Amniotic epithelial cell (primary cell): ENCODE measurements at regions not wholly inside any gene's neighbourhood (a gene's known extent, or its start where the extent isn't known, plus 50 kb on each side); places are given as distances from the start of the nearest gene placed in this dataset.

Source experiments
- DNase-seq: peaks from one replicate; pipeline ENCODE4 v3.0.0-alpha.2; 2010; ENCODE audit warnings: low read depth

GRCh38 chr18:55047546-55047945, 88.3 kb upstream of the CCDC68 start:
- peak; percentile 27 for DNase-seq

GRCh38 chr18:55041366-55041765, 82.1 kb upstream of the CCDC68 start:
- DNase-seq, result no peak

- peak; percentile 19 for DNase-seq
Measured at GRCh38 chr18:55038162-55038561, 78.9 kb upstream of the CCDC68 start.

- DNase-seq, result peak; percentile 29
Measured at GRCh38 chr18:55034742-55035141, 75.5 kb upstream of the CCDC68 start.

GRCh38 chr18:55031979-55032378, 72.7 kb upstream of the CCDC68 start:
- no peak for DNase-seq

- DNase-seq, result no peak
Measured at GRCh38 chr18:55031576-55031975, 72.3 kb upstream of the CCDC68 start.

- no peak for DNase-seq
Measured at GRCh38 chr18:55031164-55031563, 71.9 kb upstream of the CCDC68 start.

GRCh38 chr18:55024564-55024963, 65.3 kb upstream of the CCDC68 start:
- no peak for DNase-seq

- peak; percentile 62 for DNase-seq
Measured at GRCh38 chr18:55018602-55019001, 59.3 kb upstream of the CCDC68 start.

GRCh38 chr18:55014095-55014494, 54.8 kb upstream of the CCDC68 start:
- DNase-seq, result no peak

- DNase-seq, result no peak
Measured at GRCh38 chr18:55013685-55014084, 54.4 kb upstream of the CCDC68 start.

- DNase-seq, result peak; percentile 8
Measured at GRCh38 chr18:55013086-55013485, 53.8 kb upstream of the CCDC68 start.

- DNase-seq, result no peak
Measured at GRCh38 chr18:55012008-55012407, 52.7 kb upstream of the CCDC68 start.
